Neural cell (in vitro differentiated cells): ENCODE measurements at regions not wholly inside any gene's neighbourhood (a gene's known extent, or its start where the extent isn't known, plus 50 kb on each side); places are given as distances from the start of the nearest gene placed in this dataset.
"Not testable (repeated sequence)": the region's sequence is repeated elsewhere in the genome, so short reads cannot be mapped to it uniquely, and the experiment has no call there.

Experiments
- EP300 ChIP-seq: fragments of 450-650 bp; conservative IDR thresholded peaks from 2 replicates; pipeline ENCODE4 v1.6.1; 2014; ENCODE audit warnings: antibody characterized with exemption, mild to moderate bottlenecking, moderate library complexity; ENCODE audit not compliant: poor library complexity, severe bottlenecking
- EZH2 ChIP-seq: fragments of 200-600, 300-800 bp; shearing (Covaris generic), sonication (generic); IDR thresholded peaks from 2 replicates; pipeline ENCODE4 v1.6.1; 2014; ENCODE audit warnings: antibody characterized with exemption, low read length, borderline replicate concordance, mild to moderate bottlenecking; ENCODE audit not compliant: insufficient read depth, poor library complexity, severe bottlenecking
- RAD21 ChIP-seq: fragments of 450-650 bp; conservative IDR thresholded peaks from 2 replicates; pipeline ENCODE4 v1.6.1; 2014; ENCODE audit warnings: antibody characterized with exemption, mild to moderate bottlenecking, moderate library complexity
- TF ChIP-seq, protein P1 (sequence below): fragments of 450-650 bp; IDR thresholded peaks from 2 replicates; pipeline ENCODE4 v1.5.1; 2014; ENCODE audit warnings: antibody characterized with exemption, mild to moderate bottlenecking, moderate library complexity; ENCODE audit not compliant: poor library complexity, severe bottlenecking

DNA sequence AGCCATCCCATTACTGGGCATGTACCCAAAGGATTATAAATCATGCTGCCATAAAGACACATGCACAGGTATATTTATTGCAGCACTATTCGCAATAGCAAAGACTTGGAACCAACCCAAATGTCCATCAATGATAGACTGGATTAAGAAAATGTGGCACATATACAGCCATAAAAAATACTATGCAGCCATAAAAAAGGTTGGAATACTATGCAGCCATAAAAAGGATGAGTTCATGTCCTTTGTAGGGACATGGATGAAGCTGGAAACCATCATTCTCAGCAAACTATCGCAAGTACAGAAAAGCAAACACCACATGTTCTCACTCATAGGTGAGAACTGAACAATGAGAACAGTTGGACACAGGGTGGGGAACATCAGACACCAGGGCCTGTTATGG, 151.5 kb downstream of the PLK2 start:
- TF ChIP-seq EZH2, RAD21, EP300: not testable (repeated sequence)
- TF ChIP-seq, protein P1, sequence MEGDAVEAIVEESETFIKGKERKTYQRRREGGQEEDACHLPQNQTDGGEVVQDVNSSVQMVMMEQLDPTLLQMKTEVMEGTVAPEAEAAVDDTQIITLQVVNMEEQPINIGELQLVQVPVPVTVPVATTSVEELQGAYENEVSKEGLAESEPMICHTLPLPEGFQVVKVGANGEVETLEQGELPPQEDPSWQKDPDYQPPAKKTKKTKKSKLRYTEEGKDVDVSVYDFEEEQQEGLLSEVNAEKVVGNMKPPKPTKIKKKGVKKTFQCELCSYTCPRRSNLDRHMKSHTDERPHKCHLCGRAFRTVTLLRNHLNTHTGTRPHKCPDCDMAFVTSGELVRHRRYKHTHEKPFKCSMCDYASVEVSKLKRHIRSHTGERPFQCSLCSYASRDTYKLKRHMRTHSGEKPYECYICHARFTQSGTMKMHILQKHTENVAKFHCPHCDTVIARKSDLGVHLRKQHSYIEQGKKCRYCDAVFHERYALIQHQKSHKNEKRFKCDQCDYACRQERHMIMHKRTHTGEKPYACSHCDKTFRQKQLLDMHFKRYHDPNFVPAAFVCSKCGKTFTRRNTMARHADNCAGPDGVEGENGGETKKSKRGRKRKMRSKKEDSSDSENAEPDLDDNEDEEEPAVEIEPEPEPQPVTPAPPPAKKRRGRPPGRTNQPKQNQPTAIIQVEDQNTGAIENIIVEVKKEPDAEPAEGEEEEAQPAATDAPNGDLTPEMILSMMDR, result not testable (repeated sequence)
